ENCODE measurements at regions not wholly inside any gene's neighbourhood (a gene's known extent, or its start where the extent isn't known, plus 50 kb on each side); places are given as distances from the start of the nearest gene placed in this dataset.

DNA sequence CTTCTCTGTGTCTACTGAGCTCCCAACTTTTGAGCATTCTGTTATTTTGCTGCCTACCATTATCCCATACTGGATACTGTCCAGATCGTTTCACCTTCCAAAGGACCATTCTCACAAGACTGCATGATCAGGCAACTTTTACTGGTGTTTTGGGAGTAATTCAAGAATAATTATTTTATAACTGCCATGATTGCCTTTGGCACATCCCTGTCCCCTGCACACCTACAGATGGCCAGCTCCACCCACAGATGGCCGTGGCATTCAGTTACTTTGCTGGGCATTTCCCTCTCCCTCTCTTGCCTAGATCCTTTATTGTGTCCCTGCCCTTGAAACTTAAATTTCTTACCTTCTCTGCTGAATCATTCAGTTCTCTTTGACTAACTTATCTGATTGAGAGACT is 263.9 kb downstream of the DIPK2A start:
- DNase-seq: no peak

GRCh38 chr3:144237351-144237750 is 265.7 kb downstream of the DIPK2A start:
- DNase-seq: no peak

- DNase-seq: no peak
Measured at GRCh38 chr3:144241404-144241803, 269.8 kb downstream of the DIPK2A start.

GRCh38 chr3:144242747-144243146 is 271.1 kb downstream of the DIPK2A start:
- no peak for DNase-seq

DNA sequence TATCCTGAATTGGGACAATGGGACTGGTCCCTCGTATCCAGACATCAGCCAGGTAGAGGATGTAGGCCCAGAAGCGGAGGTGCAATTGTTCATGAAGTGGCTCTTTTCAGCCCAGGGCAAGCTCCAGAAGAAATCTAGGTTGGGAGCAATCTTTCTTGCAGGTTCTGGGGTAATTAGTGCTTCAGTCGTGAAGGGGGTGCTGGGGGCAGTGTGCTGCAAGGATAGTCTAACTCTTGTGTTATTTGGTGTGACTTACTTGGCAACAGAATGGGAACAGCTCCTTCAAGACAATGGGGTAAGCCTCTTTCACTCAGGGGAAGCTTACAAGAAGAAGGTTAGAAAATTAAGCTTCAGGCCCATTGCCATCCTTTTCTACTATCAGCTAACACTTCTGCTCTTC is 273.0 kb downstream of the DIPK2A start:
- DNase-seq: no peak

DNA sequence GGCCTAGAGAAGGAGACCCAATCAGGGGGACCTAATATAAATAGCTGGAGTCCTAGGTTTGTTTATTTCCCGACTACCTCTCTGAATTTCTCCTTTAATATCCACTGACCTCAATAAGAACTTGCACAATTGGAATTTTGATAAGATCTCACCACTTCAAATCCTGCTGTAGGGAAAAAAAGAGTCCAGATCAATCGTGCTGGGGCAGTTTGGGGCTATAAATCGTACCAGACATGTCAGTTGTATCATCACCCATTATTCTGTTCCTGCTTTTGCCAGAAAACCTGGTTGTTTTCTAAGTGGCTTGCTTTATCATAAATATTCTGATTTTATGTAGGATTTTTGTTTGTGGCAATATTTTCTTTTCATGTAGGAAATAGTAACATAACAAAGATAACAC is 281.3 kb downstream of the DIPK2A start:
- DNase-seq: no peak

DNA sequence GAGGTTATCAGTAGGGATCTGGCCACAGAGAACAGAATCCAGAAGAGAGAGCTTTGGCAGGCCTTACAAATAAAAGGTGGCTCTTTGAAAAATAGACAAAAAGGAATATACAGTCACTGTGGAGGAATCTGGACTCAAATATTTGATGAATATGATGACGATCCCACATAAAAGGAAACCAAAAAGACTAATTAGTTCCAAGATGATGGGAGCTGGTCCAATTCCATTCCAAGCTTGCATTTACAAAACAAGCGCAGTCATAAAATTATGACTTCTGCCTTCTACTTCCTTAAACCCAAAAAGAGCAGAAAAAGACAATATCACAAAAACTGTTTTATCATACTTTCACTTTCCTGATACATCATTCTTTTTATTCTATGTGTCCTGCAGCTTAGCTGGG is 285.8 kb downstream of the DIPK2A start:
- no peak for DNase-seq

GRCh38 chr3:144259267-144259666 is 287.6 kb downstream of the DIPK2A start:
- DNase-seq: no peak

DNA sequence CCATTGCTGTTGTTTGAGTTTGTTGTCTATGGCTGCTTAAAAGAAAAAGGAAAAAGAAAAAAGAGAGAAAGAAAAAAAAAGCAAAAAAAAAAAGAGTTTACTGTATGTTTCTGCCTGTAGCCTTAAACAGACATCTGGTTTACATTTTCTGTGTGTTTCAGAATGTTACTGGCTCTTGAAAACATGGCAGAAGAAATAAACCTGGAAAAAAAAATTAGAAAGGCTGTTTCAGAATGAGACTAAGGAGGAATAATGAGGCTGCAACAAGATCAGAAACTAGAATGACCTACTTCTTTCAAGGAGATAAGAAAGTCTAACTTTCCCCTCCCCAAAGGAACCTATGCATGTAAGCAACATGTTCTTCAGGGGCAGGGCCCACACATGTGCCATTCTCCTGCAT is 292.1 kb downstream of the DIPK2A start:
- no peak for DNase-seq

GRCh38 chr3:144264350-144264749 is 292.7 kb downstream of the DIPK2A start:
- DNase-seq: no peak

- DNase-seq: no peak
Measured at GRCh38 chr3:144264794-144265193, 293.2 kb downstream of the DIPK2A start.

GRCh38 chr3:144265542-144266100 is 294.0 kb downstream of the DIPK2A start:
- no peak for DNase-seq

GRCh38 chr3:144270100-144270499 is 298.5 kb downstream of the DIPK2A start:
- DNase-seq: no peak

GRCh38 chr3:144272680-144273079 is 301.1 kb downstream of the DIPK2A start:
- DNase-seq: no peak

GRCh38 chr3:144273601-144274000 is 302.0 kb downstream of the DIPK2A start:
- no peak for DNase-seq

GRCh38 chr3:144275005-144275404 is 303.4 kb downstream of the DIPK2A start:
- no peak for DNase-seq

DNA sequence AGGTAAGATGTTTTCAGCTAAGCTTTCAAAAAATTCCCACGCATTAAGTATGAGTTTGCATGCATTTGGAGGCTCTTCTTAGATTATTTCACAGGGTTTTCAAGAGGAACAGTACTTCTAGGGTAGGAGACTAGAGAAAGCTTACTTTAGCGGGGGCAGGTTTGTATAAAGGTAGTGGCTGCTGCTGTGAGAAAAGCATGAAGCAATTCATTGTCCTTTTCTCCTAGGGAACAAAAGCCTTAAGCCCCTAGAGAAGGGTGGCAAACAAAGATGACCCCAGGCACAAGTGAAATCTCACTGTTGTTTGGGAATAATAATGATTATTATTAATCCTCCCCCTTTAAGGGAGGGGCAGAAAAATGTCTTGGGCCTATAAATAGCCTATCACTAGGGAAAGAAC is 310.7 kb downstream of the DIPK2A start:
- DNase-seq: no peak

GRCh38 chr3:144286235-144286910 is 314.8 kb downstream of the DIPK2A start:
- no peak for DNase-seq

DNA sequence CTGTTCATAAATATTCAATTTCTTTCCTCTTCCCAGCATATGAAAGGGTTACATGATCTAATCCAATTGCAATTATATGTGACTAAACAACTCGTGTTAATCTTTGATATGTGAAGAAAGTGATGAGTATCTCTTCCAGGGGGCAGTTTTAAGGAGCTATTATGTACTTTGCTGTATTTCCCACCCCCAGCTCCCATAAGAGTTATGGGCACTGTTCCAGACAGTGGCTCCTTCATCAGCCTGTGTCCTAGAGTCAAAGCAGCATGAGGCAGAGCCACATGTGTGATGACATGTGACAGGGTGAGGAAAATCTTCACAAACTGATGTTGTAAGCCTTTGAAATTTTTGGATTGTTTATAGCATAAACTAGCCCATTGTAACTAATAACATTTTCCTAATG is 315.4 kb downstream of the DIPK2A start:
- no peak for DNase-seq

GRCh38 chr3:144289057-144289456 is 317.4 kb downstream of the DIPK2A start:
- DNase-seq: no peak

- DNase-seq: peak in 1 of 2 donors; percentile 3
Measured at GRCh38 chr3:144294659-144295538, 323.3 kb downstream of the DIPK2A start.

DNA sequence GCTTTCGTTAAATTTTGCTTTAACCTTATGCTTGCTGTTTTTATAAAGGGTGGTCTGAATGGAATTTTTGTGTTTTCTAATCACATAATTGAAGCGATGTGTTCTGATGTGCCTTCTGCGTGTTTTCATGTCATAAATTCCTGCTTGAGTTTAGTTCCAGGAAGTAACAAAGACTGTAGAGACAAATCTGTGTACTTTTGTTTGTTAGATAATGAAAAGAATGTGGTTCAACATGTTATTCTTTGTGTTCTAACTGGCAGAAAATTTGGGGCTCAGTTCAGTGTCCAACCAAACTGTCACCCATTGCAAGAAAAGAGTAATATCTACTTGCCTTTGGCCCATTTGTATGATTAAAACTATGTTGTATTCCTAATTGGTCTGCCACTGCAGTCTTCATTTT is 324.0 kb downstream of the DIPK2A start:
- DNase-seq: no peak

- no peak for DNase-seq
Measured at GRCh38 chr3:144296808-144297207, 325.2 kb downstream of the DIPK2A start.

DNA sequence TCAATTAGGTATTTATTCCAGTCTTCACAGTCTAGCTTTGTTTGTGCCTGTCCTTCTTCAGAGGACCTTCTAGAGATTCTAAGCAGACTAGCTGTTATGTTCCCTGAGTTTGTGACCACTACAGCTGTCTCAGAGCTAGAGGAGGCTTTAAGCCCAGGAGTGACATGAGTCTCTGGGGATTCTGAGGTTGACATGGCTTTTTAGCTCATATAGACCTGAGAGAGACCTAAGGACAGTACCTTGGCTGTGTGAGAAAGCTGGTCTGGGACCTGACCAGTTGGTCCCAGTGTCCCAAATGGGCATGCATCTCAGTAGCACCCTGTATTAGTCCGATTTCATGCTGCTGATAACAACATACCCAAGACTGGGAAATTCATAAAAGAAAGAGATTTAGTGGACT is 330.2 kb downstream of the DIPK2A start:
- no peak for DNase-seq
